ENCODE measurements at regions not wholly inside any gene's neighbourhood (a gene's known extent, or its start where the extent isn't known, plus 50 kb on each side); places are given as distances from the start of the nearest gene placed in this dataset.
"Not testable (repeated sequence)": the region's sequence is repeated elsewhere in the genome, so short reads cannot be mapped to it uniquely, and the experiment has no call there.

- not testable (repeated sequence) for TF ChIP-seq POLR2A, CTCF (IDR thresholded peaks at IDR 0.05)
These were observed 69.4 kb upstream of the DPY19L1 start for GRCh38 chr7:35106667-35107066.
